H1 (cell line): ENCODE measurements at regions not wholly inside any gene's neighbourhood (a gene's known extent, or its start where the extent isn't known, plus 50 kb on each side); places are given as distances from the start of the nearest gene placed in this dataset.

ENCODE experiments used
- CTCF ChIA-PET: fragments of 300-600 bp; sonication (Branson Sonifier 250); formaldehyde crosslinking; loops from one replicate; lab custom pipeline; 2021; ENCODE audit not compliant: partially characterized antibody; lab: Charles Lee
- POLR2A ChIA-PET: fragments of 300-600 bp; sonication (Branson Sonifier 250); formaldehyde crosslinking; loops from one replicate; lab custom pipeline; 2021; ENCODE audit warnings: inconsistent platforms; ENCODE audit not compliant: partially characterized antibody; lab: Charles Lee
- DNase-seq, 2 experiments: peaks; one replicate each; pipeline versions ENCODE4 v3.0.0 to v3.0.0-alpha.2; 2010 to 2022; ENCODE audit warnings: low spot score in 2 of 2, low read depth in 1 of 2, mixed read lengths in 1 of 2
- FAIRE-seq: peaks from 2 replicates; lab custom pipeline; 2011; peaks lifted over from hg19 to GRCh38; lab: Jason Lieb, UNC
- H2AFZ ChIP-seq: 2 replicates; pipeline ENCODE4 v1.8.1; 2012; ENCODE audit warnings: low read length, inconsistent platforms
- H2AK5ac ChIP-seq: 2 replicates; pipeline ENCODE4 v1.6.1; 2013; ENCODE audit warnings: low read depth, low read length
- H2BK120ac ChIP-seq: replicated peaks from 2 replicates; pipeline ENCODE3; 2013; ENCODE audit warnings: low read depth, low read length, inconsistent platforms
- H2BK12ac ChIP-seq: 2 replicates; pipeline ENCODE4 v1.6.1; 2013; ENCODE audit warnings: low read depth, low read length
- H2BK15ac ChIP-seq: 2 replicates; pipeline ENCODE4 v1.6.1; 2013; ENCODE audit warnings: low read length
- H2BK20ac ChIP-seq: 2 replicates; pipeline ENCODE4 v1.6.1; 2013; ENCODE audit warnings: low read length
- H2BK5ac ChIP-seq: 2 replicates; pipeline ENCODE4 v1.6.1; 2013; ENCODE audit warnings: low read depth, low read length
- H3K14ac ChIP-seq: 2 replicates; pipeline ENCODE4 v1.6.1; 2013; ENCODE audit warnings: inconsistent platforms; ENCODE audit not compliant: insufficient read length
- H3K18ac ChIP-seq: 2 replicates; pipeline ENCODE4 v1.6.1; 2013; ENCODE audit warnings: low read length; ENCODE audit errors: extremely low read depth
- H3K23ac ChIP-seq: 2 replicates; pipeline ENCODE4 v1.6.1; 2013; ENCODE audit warnings: inconsistent platforms; ENCODE audit not compliant: insufficient read length
- H3K23me2 ChIP-seq: 2 replicates; pipeline ENCODE4 v1.6.1; 2013; ENCODE audit warnings: low read depth, low read length
- H3K27ac ChIP-seq: 2 replicates; pipeline ENCODE4 v1.6.1; 2011; ENCODE audit warnings: low read depth, low read length, inconsistent platforms
- H3K27me3 ChIP-seq, 4 experiments: replicated peaks in 1 of 4; 1 replicate in 1 of 4; 2 replicates in 3 of 4; pipeline versions ENCODE4 v1.6.1 to v1.8.1; 2011 to 2013; ENCODE audit warnings: low read length in 3 of 4, mild to moderate bottlenecking in 3 of 4, inconsistent platforms in 2 of 4, mixed read lengths in 2 of 4, moderate library complexity in 1 of 4; ENCODE audit not compliant: control insufficient read depth in 3 of 4, insufficient read depth in 3 of 4; ENCODE audit errors: extremely low read depth in 1 of 4
- H3K36me3 ChIP-seq, 4 experiments: 2 replicates each; pipeline versions ENCODE4 v1.6.1 to v1.8.1; 2011 to 2013; ENCODE audit warnings: mild to moderate bottlenecking in 4 of 4, low read length in 3 of 4, moderate library complexity in 2 of 4, control low read depth in 1 of 4, inconsistent platforms in 1 of 4; ENCODE audit not compliant: insufficient read depth in 4 of 4, control insufficient read depth in 2 of 4
- H3K4ac ChIP-seq: replicated peaks from 2 replicates; pipeline ENCODE3; 2013; ENCODE audit warnings: low read length, low read depth, mixed read lengths, inconsistent platforms; ENCODE audit not compliant: insufficient read length
- H3K4me1 ChIP-seq, 4 experiments: replicated peaks in 1 of 4; 1 replicate in 1 of 4; 2 replicates in 3 of 4; pipeline versions ENCODE4 v1.6.1 to v1.8.1; 2011 to 2013; ENCODE audit warnings: low read length in 3 of 4, inconsistent platforms in 2 of 4, mixed read lengths in 1 of 4; ENCODE audit not compliant: insufficient read depth in 4 of 4, control insufficient read depth in 3 of 4
- H3K4me2 ChIP-seq, 2 experiments: 2 replicates each; pipeline versions ENCODE4 v1.6.1 to v1.8.1; 2011 to 2013; ENCODE audit warnings: low read depth in 2 of 2, low read length in 2 of 2, control low read depth in 1 of 2, inconsistent platforms in 1 of 2, mild to moderate bottlenecking in 1 of 2; ENCODE audit not compliant: insufficient read depth in 1 of 2
- H3K4me3 ChIP-seq, 4 experiments: fragments of 200-600, 300-600 bp in 1 of 4; sonication (generic), shearing (Covaris generic), sonication (Bioruptor Twin) in 1 of 4; 2 replicates each; pipeline versions ENCODE4 v1.5.1 to v1.8.1; 2011 to 2016; ENCODE audit warnings: low read length in 4 of 4, low read depth in 3 of 4, control low read depth in 2 of 4, inconsistent platforms in 2 of 4, mild to moderate bottlenecking in 2 of 4, mixed read lengths in 1 of 4, moderate library complexity in 1 of 4; ENCODE audit not compliant: insufficient read depth in 2 of 4; ENCODE audit errors: extremely low read depth in 1 of 4
- H3K56ac ChIP-seq: replicated peaks from 2 replicates; pipeline ENCODE3; 2013; ENCODE audit warnings: low read depth, mild to moderate bottlenecking, mixed read lengths, low read length, inconsistent platforms; ENCODE audit not compliant: insufficient read length
- H3K79me1 ChIP-seq: 2 replicates; pipeline ENCODE4 v1.6.1; 2013; ENCODE audit warnings: low read depth, low read length, control low read depth
- H3K79me2 ChIP-seq, 2 experiments: 2 replicates each; pipeline versions ENCODE4 v1.6.1 to v1.8.1; 2012 to 2013; ENCODE audit warnings: low read length in 2 of 2, mild to moderate bottlenecking in 2 of 2, inconsistent platforms in 1 of 2; ENCODE audit not compliant: insufficient read depth in 2 of 2, control insufficient read depth in 1 of 2
- H3K9ac ChIP-seq, 4 experiments: replicated peaks in 1 of 4; 1 replicate in 1 of 4; 2 replicates in 3 of 4; pipeline versions ENCODE4 v1.6.1 to v1.8.1; 2011 to 2013; ENCODE audit warnings: low read depth in 3 of 4, low read length in 3 of 4, control low read depth in 2 of 4, mild to moderate bottlenecking in 2 of 4, moderate library complexity in 2 of 4, inconsistent platforms in 1 of 4; ENCODE audit errors: extremely low read depth in 1 of 4
- H3K9me3 ChIP-seq, 2 experiments: 2 replicates each; pipeline versions ENCODE4 v1.6.1 to v1.8.1; 2012 to 2013; ENCODE audit warnings: mild to moderate bottlenecking in 2 of 2, moderate library complexity in 2 of 2, control low read depth in 1 of 2, inconsistent platforms in 1 of 2, low read depth in 1 of 2, low read length in 1 of 2, mixed read lengths in 1 of 2; ENCODE audit not compliant: insufficient read depth in 2 of 2
- H4K20me1 ChIP-seq, 2 experiments: replicated peaks in 1 of 2; 2 replicates each; pipeline versions ENCODE3 to v1.8.1; 2011 to 2013; ENCODE audit warnings: inconsistent platforms in 2 of 2, low read length in 2 of 2, mild to moderate bottlenecking in 1 of 2; ENCODE audit not compliant: insufficient read depth in 2 of 2, control insufficient read depth in 1 of 2
- H4K5ac ChIP-seq: 2 replicates; pipeline ENCODE4 v1.6.1; 2013; ENCODE audit warnings: low read length, low read depth, mixed read lengths, inconsistent platforms; ENCODE audit not compliant: insufficient read length
- H4K8ac ChIP-seq: 2 replicates; pipeline ENCODE4 v1.8.0; 2013; ENCODE audit warnings: mild to moderate bottlenecking, moderate library complexity, low read length, inconsistent platforms; ENCODE audit not compliant: insufficient read depth; ENCODE audit errors: extremely low read depth
- H4K91ac ChIP-seq: replicated peaks from 2 replicates; pipeline ENCODE3; 2013; ENCODE audit warnings: low read length, mixed read lengths, inconsistent platforms; ENCODE audit not compliant: insufficient read length
- ASH2L ChIP-seq: fragments of 200-600, 300-600 bp; sonication (generic); IDR thresholded peaks from one replicate; pipeline ENCODE4 v1.7.1; 2017; ENCODE audit warnings: low read length
- CHD2 ChIP-seq: IDR thresholded peaks from 2 replicates; pipeline ENCODE4 v1.6.1; 2012; ENCODE audit warnings: low read length, improper control_type of control experiment
- CREB1 ChIP-seq: IDR thresholded peaks from 2 replicates; pipeline ENCODE4 v1.6.1; 2012; ENCODE audit warnings: inconsistent platforms
- CTCF ChIP-seq, 3 experiments: IDR thresholded peaks; 1 replicate in 2 of 3; 2 replicates in 1 of 3; pipeline versions ENCODE4 v1.5.1 to v1.6.1; 2011; ENCODE audit warnings: low read length in 3 of 3, mild to moderate bottlenecking in 3 of 3, inconsistent platforms in 2 of 3, low read depth in 1 of 3, moderate library complexity in 1 of 3; ENCODE audit not compliant: insufficient read depth in 1 of 3; ENCODE audit errors: control extremely low read depth in 1 of 3
- MAFK ChIP-seq: IDR thresholded peaks from 2 replicates; pipeline ENCODE4 v1.6.1; 2012; ENCODE audit warnings: low read depth, mild to moderate bottlenecking, improper control_type of control experiment, low read length
- MAX ChIP-seq: IDR thresholded peaks from 2 replicates; pipeline ENCODE4 v1.6.1; 2012; ENCODE audit warnings: inconsistent platforms
- RNF2 ChIP-seq: fragments of 200-900, 300-1000 bp; sonication (generic); IDR thresholded peaks from 2 replicates; pipeline ENCODE4 v1.7.1; 2016; ENCODE audit warnings: borderline replicate concordance, low read depth, mild to moderate bottlenecking, antibody characterized with exemption, low read length; ENCODE audit not compliant: poor library complexity, severe bottlenecking; ENCODE audit errors: missing control alignments
- SAP30 ChIP-seq: fragments of 300-600 bp; sonication (generic); IDR thresholded peaks from 2 replicates; pipeline ENCODE4 v1.7.1; 2012; ENCODE audit warnings: low read length, moderate library complexity, mild to moderate bottlenecking, inconsistent platforms; ENCODE audit not compliant: insufficient read depth, insufficient replicate concordance
- SP4 ChIP-seq: IDR thresholded peaks from 2 replicates; pipeline ENCODE4 v1.6.1; 2012; ENCODE audit warnings: low read length, inconsistent platforms
- TBP ChIP-seq: IDR thresholded peaks from 2 replicates; pipeline ENCODE4 v1.6.1; 2011; ENCODE audit warnings: low read depth, low read length, improper control_type of control experiment
- WGBS, 2 experiments: shearing (Covaris generic) in 1 of 2; methylation state at CpG; one replicate each; pipeline versions ENCODE4 v1.1.6 to v1.1.7; 2013 to 2015; ENCODE audit warnings: low lambda C conversion rate in 2 of 2, mixed read lengths in 2 of 2, inconsistent platforms in 1 of 2, low coverage in 1 of 2, missing lambda C conversion rate in 1 of 2; ENCODE audit not compliant: insufficient replicate concordance in 2 of 2, insufficient coverage in 1 of 2, insufficient read length in 1 of 2; ENCODE audit errors: extremely low coverage in 1 of 2, missing lambda C conversion rate in 1 of 2; 5-methylcytosine and 5-hydroxymethylcytosine counted together
- TF ChIP-seq, protein P1 (sequence below): IDR thresholded peaks from 2 replicates; pipeline ENCODE4 v1.6.1; 2011; ENCODE audit warnings: low read depth, mild to moderate bottlenecking, low read length; ENCODE audit not compliant: insufficient read depth

- H3K4me1 ChIP-seq, result no peaks in the 10 kb centered on the region
- no peak overlapping the region for H3K9ac ChIP-seq
- H4K5ac ChIP-seq, result no peak overlapping the region
- no peak overlapping the region for H3K18ac ChIP-seq
- H2AK5ac ChIP-seq, result no peak overlapping the region
- no peak overlapping the region for H3K4me2 ChIP-seq
- no peak overlapping the region for H3K14ac ChIP-seq
- no peak overlapping the region for H2BK5ac ChIP-seq
- WGBS, 2 experiments, result 96% methylated on average over 24 of the region's 24 CpGs; no CpG with 5 or more reads in 1 of the 2 experiments
- no peak overlapping the region for H3K56ac ChIP-seq
- no peaks in the 10 kb centered on the region for H3K27me3 ChIP-seq
- no peak overlapping the region for H2BK120ac ChIP-seq
- 0 out of 2 replicates have a peak overlapping the region, but pooled peaks have one; percentile 43 for H2BK12ac ChIP-seq
- H2BK15ac ChIP-seq, result no peak overlapping the region
- CTCF ChIA-PET, result no interaction called here
- H2BK20ac ChIP-seq, result no peak overlapping the region
- H4K91ac ChIP-seq, result no peak overlapping the region
- no peaks in the 10 kb centered on the region for H4K20me1 ChIP-seq
- H2AFZ ChIP-seq, result no peak overlapping the region
- H3K23me2 ChIP-seq, result no peaks in the 10 kb centered on the region
- H3K4ac ChIP-seq, result no peak overlapping the region
- FAIRE-seq (no peak), DNase-seq (no peak)
- no peaks in the 10 kb centered on the region for H3K79me2 ChIP-seq
- H3K23ac ChIP-seq, result no peak overlapping the region
- H3K36me3 ChIP-seq, result no peaks in the 10 kb centered on the region
- no peak overlapping the region for H3K4me3 ChIP-seq
- POLR2A ChIA-PET, result no interaction called here
- H3K27ac ChIP-seq, result no peak overlapping the region
- no peaks in the 10 kb centered on the region for H3K79me1 ChIP-seq
- H3K9me3 ChIP-seq, result peaks cover 0 to 3% of the 10 kb centered on the region in 2 experiments; a peak in 1 of 4 replicates
- H4K8ac ChIP-seq, result no peak overlapping the region
- TF ChIP-seq SP4 (no peak), ASH2L (no peak), CHD2 (no peak), SAP30 (no peak), TBP (no peak), MAFK (no peak), CTCF (IDR thresholded peaks at IDR 0.05; ENCODE audit: control extremely low read depth in 1 of 3, insufficient read depth in 1 of 3, low read depth in 1 of 3, low read length in 3 of 3) (no peak), RNF2 (no peak), MAX (no peak), CREB1 (no peak)
- TF ChIP-seq, protein P1, sequence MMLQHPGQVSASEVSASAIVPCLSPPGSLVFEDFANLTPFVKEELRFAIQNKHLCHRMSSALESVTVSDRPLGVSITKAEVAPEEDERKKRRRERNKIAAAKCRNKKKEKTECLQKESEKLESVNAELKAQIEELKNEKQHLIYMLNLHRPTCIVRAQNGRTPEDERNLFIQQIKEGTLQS, result no peak
Observed at GRCh38 chr18:75156139-75156750, 52.7 kb downstream of the PTGR3 start.
